IMR-90 (cell line): ENCODE measurements at regions not wholly inside any gene's neighbourhood (a gene's known extent, or its start where the extent isn't known, plus 50 kb on each side); places are given as distances from the start of the nearest gene placed in this dataset.

Experiments
- ATAC-seq: fragments of 200-7000 bp; cut with Tn5 transposase; 2 replicates; pipeline ENCODE4 v1.9.1; 2020; ENCODE audit warnings: low read depth, mild to moderate bottlenecking, moderate library complexity
- BruUV-seq: library from RNA; stranded (reverse); fragments of 400-500 nt; replicated peaks from 2 replicates; lab custom pipeline; 2021; lab: Mats Ljungman, UMichigan
- CTCF ChIA-PET: fragments of 300-600 bp; formaldehyde crosslinking; extraction: SDS; loops from one replicate; lab custom pipeline; 2021; ENCODE audit warnings: antibody characterized with exemption; lab: Yijun Ruan, JAX
- POLR2A ChIA-PET: fragments of 300-600 bp; sonication (Branson Sonifier 250); formaldehyde crosslinking; loops from one replicate; lab custom pipeline; 2022; ENCODE audit warnings: antibody characterized with exemption; ENCODE audit not compliant: unreplicated experiment; lab: Charles Lee
- DNase-seq: peaks from one replicate; pipeline ENCODE4 v3.0.0; 2013
- H2AFZ ChIP-seq: replicated peaks from 2 replicates; pipeline ENCODE3; 2013; ENCODE audit warnings: low read length, mild to moderate bottlenecking; ENCODE audit not compliant: poor library complexity
- H2AK5ac ChIP-seq: 2 replicates; pipeline ENCODE4 v1.6.1; 2013; ENCODE audit warnings: low read depth, low read length, inconsistent platforms
- H2AK9ac ChIP-seq: replicated peaks from 2 replicates; pipeline ENCODE3; 2013; ENCODE audit warnings: mild to moderate bottlenecking, low read depth, low read length, moderate library complexity; ENCODE audit not compliant: poor library complexity
- H2BK120ac ChIP-seq: 2 replicates; pipeline ENCODE4 v1.6.1; 2013; ENCODE audit warnings: low read depth, low read length, inconsistent platforms
- H2BK15ac ChIP-seq: 3 replicates; pipeline ENCODE4 v1.6.1; 2013; ENCODE audit warnings: low read depth, low read length, inconsistent platforms
- H2BK20ac ChIP-seq: 2 replicates; pipeline ENCODE4 v1.6.1; 2013; ENCODE audit warnings: low read depth, mild to moderate bottlenecking, inconsistent platforms, low read length, moderate library complexity
- H2BK5ac ChIP-seq: 2 replicates; pipeline ENCODE4 v1.6.1; 2013; ENCODE audit warnings: mild to moderate bottlenecking, low read depth, low read length, inconsistent platforms; ENCODE audit not compliant: poor library complexity, severe bottlenecking
- H3K14ac ChIP-seq: replicated peaks from 2 replicates; pipeline ENCODE4 v1.6.1; 2013; ENCODE audit warnings: low read depth, low read length, inconsistent platforms
- H3K18ac ChIP-seq: 2 replicates; pipeline ENCODE4 v1.6.1; 2013; ENCODE audit warnings: low read depth, low read length, control low read depth
- H3K23ac ChIP-seq: 2 replicates; pipeline ENCODE4 v1.6.1; 2013; ENCODE audit warnings: low read depth, low read length, inconsistent platforms
- H3K27ac ChIP-seq: 2 replicates; pipeline ENCODE4 v1.5.1; 2013; ENCODE audit warnings: mild to moderate bottlenecking, control low read depth, low read length; ENCODE audit not compliant: insufficient read depth
- H3K27me3 ChIP-seq: 2 replicates; pipeline ENCODE4 v1.6.1; 2013; ENCODE audit warnings: low read length; ENCODE audit not compliant: control insufficient read depth, insufficient read depth
- H3K36me3 ChIP-seq: 2 replicates; pipeline ENCODE4 v1.6.1; 2013; ENCODE audit warnings: low read length, mixed read lengths; ENCODE audit not compliant: control insufficient read depth, insufficient read depth
- H3K4ac ChIP-seq: 2 replicates; pipeline ENCODE4 v1.6.1; 2013; ENCODE audit warnings: low read depth, low read length, inconsistent platforms
- H3K4me1 ChIP-seq: 2 replicates; pipeline ENCODE4 v1.6.1; 2013; ENCODE audit warnings: low read length, mixed read lengths; ENCODE audit not compliant: control insufficient read depth, insufficient read depth
- H3K4me2 ChIP-seq: 2 replicates; pipeline ENCODE4 v1.6.1; 2013; ENCODE audit warnings: low read depth, mild to moderate bottlenecking, control low read depth, low read length, moderate library complexity
- H3K4me3 ChIP-seq: 2 replicates; pipeline ENCODE4 v1.5.1; 2013; ENCODE audit warnings: low read depth, mild to moderate bottlenecking, control low read depth, low read length, moderate library complexity; ENCODE audit not compliant: insufficient read depth
- H3K56ac ChIP-seq: 2 replicates; pipeline ENCODE4 v1.6.1; 2013; ENCODE audit warnings: low read length, inconsistent platforms; ENCODE audit not compliant: insufficient read depth; ENCODE audit errors: extremely low read depth
- H3K79me1 ChIP-seq, 2 experiments: 2 replicates each; pipeline ENCODE4 v1.6.1; 2013; ENCODE audit warnings: low read length in 2 of 2, inconsistent platforms in 1 of 2, low read depth in 1 of 2
- H3K9ac ChIP-seq: 2 replicates; pipeline ENCODE4 v1.6.1; 2013; ENCODE audit warnings: low read depth, low read length, control low read depth
- H3K9me1 ChIP-seq: 2 replicates; pipeline ENCODE4 v1.6.1; 2013; ENCODE audit warnings: low read length, inconsistent platforms; ENCODE audit not compliant: insufficient read depth
- H3K9me3 ChIP-seq: 2 replicates; pipeline ENCODE4 v1.6.1; 2013; ENCODE audit warnings: low read length; ENCODE audit not compliant: control insufficient read depth, insufficient read depth
- H4K20me1 ChIP-seq: 2 replicates; pipeline ENCODE4 v1.6.1; 2013; ENCODE audit warnings: low read length, inconsistent platforms; ENCODE audit not compliant: insufficient read depth
- H4K5ac ChIP-seq: 2 replicates; pipeline ENCODE4 v1.6.1; 2013; ENCODE audit warnings: mild to moderate bottlenecking, low read depth, low read length, control low read depth
- H4K8ac ChIP-seq, 2 experiments: 2 replicates each; pipeline ENCODE4 v1.6.1; 2013; ENCODE audit warnings: low read depth in 2 of 2, low read length in 2 of 2, control low read depth in 1 of 2, inconsistent platforms in 1 of 2
- H4K91ac ChIP-seq: 2 replicates; pipeline ENCODE4 v1.6.1; 2013; ENCODE audit warnings: low read depth, low read length, inconsistent platforms; ENCODE audit not compliant: insufficient read depth
- CEBPB ChIP-seq: IDR thresholded peaks from 2 replicates; pipeline ENCODE4 v1.6.1; 2012; ENCODE audit warnings: low read depth, low read length, improper control_type of control experiment
- MAFK ChIP-seq: IDR thresholded peaks from 2 replicates; pipeline ENCODE4 v1.6.1; 2012; ENCODE audit warnings: low read depth, low read length, improper control_type of control experiment
- WGBS, 2 experiments: methylation state at CpG; one replicate each; pipeline versions ENCODE4 v1.1.5 to v1.1.7; 2013; ENCODE audit warnings: missing lambda C conversion rate in 2 of 2; ENCODE audit not compliant: insufficient read length in 1 of 2; ENCODE audit errors: extremely low coverage in 2 of 2; 5-methylcytosine and 5-hydroxymethylcytosine counted together
- dilution Hi-C: fragments of 300-500 bp; cut with HindIII; formaldehyde crosslinking; loops from one replicate; pipeline ENCODE4 v1.14.3; 2018; ENCODE audit warnings: low sequenced_read_pairs; ENCODE audit not compliant: unreplicated experiment
- in situ Hi-C: fragments of 300-500 bp; cut with MboI; formaldehyde crosslinking; loops from 3 replicates; pipeline ENCODE4 v1.14.3; 2019; ENCODE audit warnings: low sequenced_read_pairs, inconsistent platforms, mixed read lengths
- intact Hi-C: fragments of 100-400 bp; cut with micrococcal nuclease; formaldehyde crosslinking; loops from 2 replicates; pipeline ENCODE4 v1.10.0; 2022

DNA sequence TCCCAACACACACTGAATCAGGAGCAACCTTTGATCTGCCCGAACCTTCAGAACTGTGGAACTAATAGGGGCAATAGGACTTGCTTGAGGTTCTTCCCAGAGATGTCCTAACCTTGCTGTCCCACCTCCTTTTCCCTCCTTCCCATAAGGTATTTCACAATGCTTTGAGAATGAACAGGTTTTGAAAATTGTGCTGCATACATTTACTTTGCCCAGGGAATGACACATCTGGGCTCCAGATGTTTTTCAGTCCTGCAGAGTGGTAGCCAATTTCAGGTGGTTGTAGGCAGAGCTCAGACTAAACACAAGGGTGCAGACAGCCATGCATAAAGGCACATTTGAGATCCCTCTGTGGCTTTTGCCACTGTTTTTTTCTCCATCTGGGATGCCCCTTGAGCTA lies 206.7 kb upstream of the PWP1 start:
- no peaks in the 10 kb centered on the region for H4K20me1 ChIP-seq
- TF ChIP-seq CEBPB (0 out of 2 replicates have a peak, but pooled peaks have one; percentile 27), MAFK (no peak)
- H2AK9ac ChIP-seq: no peak overlapping the region
- POLR2A ChIA-PET: no interaction called here
- CTCF ChIA-PET: no interaction called here
- no peak overlapping the region for H2AK5ac ChIP-seq
- H4K8ac ChIP-seq: no peak overlapping the region
- H3K4me1 ChIP-seq: no peaks in the 10 kb centered on the region
- H2BK20ac ChIP-seq: no peak overlapping the region
- in situ Hi-C loops: no loop called here
- BruUV-seq: no TSS peak
- no peaks in the 10 kb centered on the region for H3K79me1 ChIP-seq
- H3K18ac ChIP-seq: no peak overlapping the region
- no peak overlapping the region for H3K56ac ChIP-seq
- DNase-seq: peak; percentile 32
- no peak overlapping the region for H3K27ac ChIP-seq
- no peak overlapping the region for H3K23ac ChIP-seq
- no peak overlapping the region for H3K4me3 ChIP-seq
- no peak overlapping the region for H3K9ac ChIP-seq
- no CpG with 5 or more reads among the region's 1 CpG for WGBS, 2 experiments
- no peaks in the 10 kb centered on the region for H3K9me3 ChIP-seq
- no peak overlapping the region for H2BK15ac ChIP-seq
- ATAC-seq: no peak
- no peak overlapping the region for H4K91ac ChIP-seq
- no peak overlapping the region for H4K5ac ChIP-seq
- H3K9me1 ChIP-seq: no peaks in the 10 kb centered on the region
- peaks cover 8% of the 10 kb centered on the region for H3K27me3 ChIP-seq
- H2BK120ac ChIP-seq: no peak overlapping the region
- H3K4me2 ChIP-seq: no peak overlapping the region
- no peak overlapping the region for H2AFZ ChIP-seq
- dilution Hi-C loops: no loop called here
- H3K4ac ChIP-seq: no peak overlapping the region
- H3K14ac ChIP-seq: no peak overlapping the region
- intact Hi-C loops: no loop called here
- H2BK5ac ChIP-seq: no peak overlapping the region
- H3K36me3 ChIP-seq: no peaks in the 10 kb centered on the region
